Keratinocyte (primary cell): ENCODE measurements at regions not wholly inside any gene's neighbourhood (a gene's known extent, or its start where the extent isn't known, plus 50 kb on each side); places are given as distances from the start of the nearest gene placed in this dataset.

Source experiments
- DNase-seq: peaks from one replicate; pipeline ENCODE4 v3.0.0-alpha.2; 2011; ENCODE audit warnings: low read depth, missing footprints, low spot score
- FAIRE-seq: peaks from 2 replicates; lab custom pipeline; 2011; peaks lifted over from hg19 to GRCh38; lab: Jason Lieb, UNC
- H2AFZ ChIP-seq: 2 replicates; pipeline ENCODE4 v1.6.0; 2012; ENCODE audit warnings: low read length, control low read depth, inconsistent platforms; ENCODE audit not compliant: control insufficient read depth
- H3K27ac ChIP-seq: 2 replicates; pipeline ENCODE4 v1.5.1; 2011; ENCODE audit warnings: low read length; ENCODE audit not compliant: control insufficient read depth, insufficient read depth
- H3K27me3 ChIP-seq: 3 replicates; pipeline ENCODE4 v1.6.0; 2011; ENCODE audit warnings: low read length; ENCODE audit not compliant: control insufficient read depth, insufficient read depth; ENCODE audit errors: extremely low read depth
- H3K36me3 ChIP-seq, 2 experiments: 2 replicates in 1 of 2; 3 replicates in 1 of 2; pipeline ENCODE4 v1.5.1; 2011; ENCODE audit warnings: low read length in 2 of 2, mild to moderate bottlenecking in 1 of 2; ENCODE audit not compliant: control insufficient read depth in 2 of 2, insufficient read depth in 2 of 2; ENCODE audit errors: extremely low read depth in 1 of 2
- H3K4me1 ChIP-seq: 3 replicates; pipeline ENCODE4 v1.5.1; 2011; ENCODE audit warnings: low read length; ENCODE audit not compliant: control insufficient read depth, insufficient read depth; ENCODE audit errors: extremely low read depth
- H3K4me2 ChIP-seq: 3 replicates; pipeline ENCODE4 v1.6.0; 2011; ENCODE audit warnings: low read depth, low read length; ENCODE audit not compliant: control insufficient read depth, insufficient read depth; ENCODE audit errors: extremely low read depth
- H3K4me3 ChIP-seq, 3 experiments: fragments of 200-600 bp in 1 of 3; sonication (generic) in 1 of 3; 2 replicates in 2 of 3; 3 replicates in 1 of 3; pipeline ENCODE4 v1.5.1; 2011 to 2016; ENCODE audit warnings: low read length in 3 of 3, mild to moderate bottlenecking in 3 of 3, control low read depth in 2 of 3, inconsistent platforms in 1 of 3, low read depth in 1 of 3, mixed read lengths in 1 of 3, mixed run types in 1 of 3, moderate library complexity in 1 of 3; ENCODE audit not compliant: control insufficient read depth in 2 of 3, insufficient read depth in 2 of 3; ENCODE audit errors: extremely low read depth in 1 of 3
- H3K79me2 ChIP-seq: 2 replicates; pipeline ENCODE4 v1.6.0; 2012; ENCODE audit warnings: low read length; ENCODE audit not compliant: control insufficient read depth, insufficient read depth
- H3K9ac ChIP-seq: 3 replicates; pipeline ENCODE4 v1.6.0; 2011; ENCODE audit warnings: low read length; ENCODE audit not compliant: control insufficient read depth, insufficient read depth; ENCODE audit errors: extremely low read depth
- H3K9me1 ChIP-seq: 3 replicates; pipeline ENCODE4 v1.6.0; 2011; ENCODE audit warnings: low read length; ENCODE audit not compliant: control insufficient read depth, insufficient read depth; ENCODE audit errors: extremely low read depth
- H3K9me3 ChIP-seq: 2 replicates; pipeline ENCODE4 v1.5.1; 2012; ENCODE audit warnings: low read depth, low read length; ENCODE audit not compliant: control insufficient read depth
- H4K20me1 ChIP-seq: 3 replicates; pipeline ENCODE4 v1.6.0; 2011; ENCODE audit warnings: low read length; ENCODE audit not compliant: control insufficient read depth, insufficient read depth; ENCODE audit errors: extremely low read depth
- EZH2 ChIP-seq: IDR thresholded peaks from one replicate; pipeline ENCODE4 v1.6.1; 2012; ENCODE audit warnings: inconsistent platforms, mild to moderate bottlenecking, low read length, moderate library complexity
- dilution Hi-C: fragments of 300-500 bp; cut with MboI; formaldehyde crosslinking; loops from one replicate; pipeline ENCODE4 v1.7.0; 2020; ENCODE audit warnings: low sequenced_read_pairs; ENCODE audit not compliant: extremely low pct_ligation_motif_present
- TF ChIP-seq, protein P1 (sequence below), 3 experiments: IDR thresholded peaks in 1 of 3; conservative IDR thresholded peaks in 1 of 3; optimal IDR thresholded peaks in 1 of 3; 2 replicates in 2 of 3; 3 replicates in 1 of 3; pipeline versions ENCODE3 to v1.5.1; 2011; ENCODE audit warnings: low read length in 3 of 3, mild to moderate bottlenecking in 3 of 3, moderate library complexity in 2 of 3, control low read depth in 1 of 3, inconsistent platforms in 1 of 3; ENCODE audit not compliant: insufficient read depth in 2 of 3; ENCODE audit errors: extremely low read depth in 1 of 3

- Histone ChIP-seq H3K4me2 (no peak overlapping the region), H3K27ac (no peak overlapping the region), H3K9me1 (no peaks in the 10 kb centered on the region), H3K9ac (no peak overlapping the region), H3K36me3 (no peaks in the 10 kb centered on the region), H4K20me1 (no peaks in the 10 kb centered on the region), H3K4me1 (no peaks in the 10 kb centered on the region), H3K4me3 (no peak overlapping the region), H3K9me3 (no peaks in the 10 kb centered on the region), H3K27me3 (no peaks in the 10 kb centered on the region), H3K79me2 (no peaks in the 10 kb centered on the region), H2AFZ (no peak overlapping the region)
- FAIRE-seq (no peak), DNase-seq (no peak)
- dilution Hi-C loops: no loop called here
- no peak for TF ChIP-seq EZH2
Observed at GRCh38 chrX:87064502-87064901, 453.1 kb upstream of the KLHL4 start.

DNA sequence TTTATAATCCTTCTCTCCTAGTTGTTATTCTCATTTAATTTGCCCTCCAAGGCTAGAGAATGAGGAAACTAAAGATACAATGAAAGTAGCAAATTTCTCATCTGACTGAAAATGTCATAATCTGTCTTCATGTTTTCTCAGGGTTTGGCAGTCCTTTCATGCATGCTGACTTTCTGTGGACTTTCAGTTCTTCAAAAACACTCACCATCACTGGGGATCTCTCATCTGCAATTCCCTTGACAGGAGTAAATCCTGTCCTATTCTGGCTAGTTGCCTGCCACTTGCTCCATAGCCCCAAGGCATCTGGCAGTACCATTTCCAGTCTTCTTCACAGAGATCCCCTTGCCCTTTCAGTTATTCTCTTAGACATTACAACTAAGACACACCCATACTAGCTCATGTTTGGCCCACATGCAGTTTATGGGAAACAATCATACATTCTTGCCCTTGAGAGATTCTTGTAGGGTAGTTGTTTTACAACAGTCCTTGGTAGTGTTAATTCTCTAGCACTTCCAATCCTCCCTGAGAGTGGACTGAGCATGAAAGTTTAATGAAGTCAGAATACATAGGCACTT, 449.7 kb upstream of the KLHL4 start:
- Histone ChIP-seq H3K27ac (no peak overlapping the region), H3K4me3 (no peak overlapping the region), H3K4me1 (no peaks in the 10 kb centered on the region), H3K9me1 (no peaks in the 10 kb centered on the region), H3K79me2 (no peaks in the 10 kb centered on the region), H3K27me3 (no peaks in the 10 kb centered on the region), H3K36me3 (no peaks in the 10 kb centered on the region), H2AFZ (no peak overlapping the region), H4K20me1 (no peaks in the 10 kb centered on the region), H3K9ac (no peak overlapping the region), H3K9me3 (no peaks in the 10 kb centered on the region), H3K4me2 (no peak overlapping the region)
- FAIRE-seq (no peak), DNase-seq (no peak)
- TF ChIP-seq EZH2: no peak
- TF ChIP-seq, protein P1, sequence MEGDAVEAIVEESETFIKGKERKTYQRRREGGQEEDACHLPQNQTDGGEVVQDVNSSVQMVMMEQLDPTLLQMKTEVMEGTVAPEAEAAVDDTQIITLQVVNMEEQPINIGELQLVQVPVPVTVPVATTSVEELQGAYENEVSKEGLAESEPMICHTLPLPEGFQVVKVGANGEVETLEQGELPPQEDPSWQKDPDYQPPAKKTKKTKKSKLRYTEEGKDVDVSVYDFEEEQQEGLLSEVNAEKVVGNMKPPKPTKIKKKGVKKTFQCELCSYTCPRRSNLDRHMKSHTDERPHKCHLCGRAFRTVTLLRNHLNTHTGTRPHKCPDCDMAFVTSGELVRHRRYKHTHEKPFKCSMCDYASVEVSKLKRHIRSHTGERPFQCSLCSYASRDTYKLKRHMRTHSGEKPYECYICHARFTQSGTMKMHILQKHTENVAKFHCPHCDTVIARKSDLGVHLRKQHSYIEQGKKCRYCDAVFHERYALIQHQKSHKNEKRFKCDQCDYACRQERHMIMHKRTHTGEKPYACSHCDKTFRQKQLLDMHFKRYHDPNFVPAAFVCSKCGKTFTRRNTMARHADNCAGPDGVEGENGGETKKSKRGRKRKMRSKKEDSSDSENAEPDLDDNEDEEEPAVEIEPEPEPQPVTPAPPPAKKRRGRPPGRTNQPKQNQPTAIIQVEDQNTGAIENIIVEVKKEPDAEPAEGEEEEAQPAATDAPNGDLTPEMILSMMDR (optimal IDR thresholded peaks at IDR 0.05 in 1 of 3, IDR thresholded peaks at IDR 0.05 in 1 of 3, conservative IDR thresholded peaks at IDR 0.05 in 1 of 3; ENCODE audit: extremely low read depth in 1 of 3, insufficient read depth in 2 of 3, low read length in 3 of 3): no peak
- dilution Hi-C loops: no loop called here

DNA sequence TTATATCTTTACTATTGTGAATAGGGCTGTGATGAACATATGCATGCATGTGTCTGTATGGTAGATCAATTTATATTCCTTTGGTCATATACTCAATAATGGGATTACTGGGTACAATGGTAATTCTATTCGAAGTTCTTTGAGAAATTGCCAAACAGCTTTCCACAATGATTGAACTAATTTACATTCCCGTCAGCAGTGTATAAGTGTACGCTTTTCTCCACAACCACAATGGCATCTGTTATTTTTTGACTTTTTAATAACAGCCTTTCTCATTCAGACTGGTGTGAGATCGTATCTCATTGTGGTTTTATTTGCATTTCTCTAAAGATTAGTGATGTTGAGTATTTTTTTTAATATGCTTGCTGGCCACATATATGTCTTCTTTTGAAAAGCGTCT, 439.4 kb upstream of the KLHL4 start:
- Histone ChIP-seq H3K4me2 (no peak overlapping the region), H3K27ac (no peak overlapping the region), H3K9me1 (no peaks in the 10 kb centered on the region), H3K4me3 (no peak overlapping the region), H3K27me3 (no peaks in the 10 kb centered on the region), H3K9me3 (no peaks in the 10 kb centered on the region), H3K9ac (no peak overlapping the region), H3K4me1 (no peaks in the 10 kb centered on the region), H3K79me2 (no peaks in the 10 kb centered on the region), H2AFZ (no peak overlapping the region), H4K20me1 (no peaks in the 10 kb centered on the region), H3K36me3 (no peaks in the 10 kb centered on the region)
- no peak for TF ChIP-seq EZH2
- TF ChIP-seq, protein P1 (optimal IDR thresholded peaks at IDR 0.05 in 1 of 3, IDR thresholded peaks at IDR 0.05 in 1 of 3, conservative IDR thresholded peaks at IDR 0.05 in 1 of 3; ENCODE audit: extremely low read depth in 1 of 3, insufficient read depth in 2 of 3, low read length in 3 of 3): no peak
- no peak for FAIRE-seq
- no peak for DNase-seq
- dilution Hi-C loops: no loop called here
